GM06990 (cell line): ENCODE measurements at regions not wholly inside any gene's neighbourhood (a gene's known extent, or its start where the extent isn't known, plus 50 kb on each side); places are given as distances from the start of the nearest gene placed in this dataset.
"Not testable (repeated sequence)": the region's sequence is repeated elsewhere in the genome, so short reads cannot be mapped to it uniquely, and the experiment has no call there.

ENCODE experiments used
- DNase-seq: peaks from one replicate; pipeline ENCODE4 v3.0.0-alpha.2; 2011; ENCODE audit not compliant: insufficient read length; ENCODE audit errors: extremely low read depth
- H3K27me3 ChIP-seq: replicated peaks from 2 replicates; pipeline ENCODE4 v1.6.0; 2011; ENCODE audit warnings: low read length; ENCODE audit not compliant: control insufficient read depth, insufficient read depth
- H3K36me3 ChIP-seq: 2 replicates; pipeline ENCODE4 v1.5.1; 2011; ENCODE audit warnings: low read length; ENCODE audit not compliant: control insufficient read depth, insufficient read depth
- H3K4me3 ChIP-seq: replicated peaks from 2 replicates; pipeline ENCODE4 v1.5.1; 2011; ENCODE audit warnings: low read depth, mild to moderate bottlenecking, control low read depth, low read length
- CTCF ChIP-seq: IDR thresholded peaks from 2 replicates; pipeline ENCODE4 v1.5.1; 2011; ENCODE audit warnings: low read length, control low read depth, mild to moderate bottlenecking, inconsistent platforms; ENCODE audit not compliant: insufficient read depth, poor library complexity, severe bottlenecking

GRCh38 chr4:12471193-12471592 lies 1012.9 kb downstream of the RAB28 start:
- H3K4me3 ChIP-seq: no peak overlapping the region
- TF ChIP-seq CTCF: no peak
- no peaks in the 10 kb centered on the region for H3K27me3 ChIP-seq
- no peaks in the 10 kb centered on the region for H3K36me3 ChIP-seq
- no peak for DNase-seq

GRCh38 chr4:12461576-12461975 lies 1022.6 kb downstream of the RAB28 start:
- not testable (repeated sequence) for H3K4me3 ChIP-seq, DNase-seq, H3K27me3 ChIP-seq, H3K36me3 ChIP-seq

GRCh38 chr4:12459126-12459525 lies 1025.0 kb downstream of the RAB28 start:
- H3K4me3 ChIP-seq: no peak overlapping the region
- no peak for TF ChIP-seq CTCF
- no peak for DNase-seq
- H3K36me3 ChIP-seq: no peaks in the 10 kb centered on the region
- no peaks in the 10 kb centered on the region for H3K27me3 ChIP-seq

- no peaks in the 10 kb centered on the region for H3K36me3 ChIP-seq
- no peak overlapping the region for H3K4me3 ChIP-seq
- H3K27me3 ChIP-seq: no peaks in the 10 kb centered on the region
- DNase-seq: no peak
- TF ChIP-seq CTCF: no peak
Observed at GRCh38 chr4:12458621-12459020, 1025.5 kb downstream of the RAB28 start.

GRCh38 chr4:12452291-12452690 lies 1023.6 kb upstream of the HS3ST1 start:
- no peaks in the 10 kb centered on the region for H3K27me3 ChIP-seq
- no peak for DNase-seq
- H3K36me3 ChIP-seq: no peaks in the 10 kb centered on the region
- H3K4me3 ChIP-seq: no peak overlapping the region
- TF ChIP-seq CTCF: no peak

DNA sequence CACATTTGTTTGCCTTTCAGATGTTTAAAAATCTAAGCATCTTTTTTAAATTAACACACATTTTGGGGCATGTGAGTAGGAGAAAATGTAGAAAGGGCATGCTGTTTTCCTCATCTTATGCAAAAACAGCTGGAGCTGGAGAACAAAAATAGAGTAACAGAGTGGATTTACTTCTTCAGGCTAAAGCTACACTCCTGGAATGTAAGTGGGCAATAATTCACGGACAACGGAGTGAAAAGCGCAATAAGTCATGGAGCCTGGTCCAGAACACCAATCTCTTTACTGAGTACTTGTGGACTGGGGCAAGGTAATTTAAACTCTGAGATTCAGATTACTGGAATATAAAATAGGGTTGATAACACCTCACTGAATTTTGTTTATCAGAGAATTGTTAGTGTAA lies 1018.8 kb upstream of the HS3ST1 start:
- Histone ChIP-seq H3K4me3 (no peak overlapping the region), H3K36me3 (no peaks in the 10 kb centered on the region), H3K27me3 (no peaks in the 10 kb centered on the region)
- DNase-seq: no peak
- TF ChIP-seq CTCF: no peak
